GM12872 (cell line): ENCODE measurements at regions not wholly inside any gene's neighbourhood (a gene's known extent, or its start where the extent isn't known, plus 50 kb on each side); places are given as distances from the start of the nearest gene placed in this dataset.

Source experiments
- CTCF ChIP-seq: IDR thresholded peaks from 3 replicates; pipeline ENCODE4 v1.5.1; 2011; ENCODE audit warnings: low read depth, mild to moderate bottlenecking, low read length, moderate library complexity; ENCODE audit not compliant: insufficient read depth

- TF ChIP-seq CTCF = no peak
Measured at GRCh38 chr2:52429740-52430139, 1337.9 kb upstream of the CHAC2 start.

GRCh38 chr2:52429171-52429570, 1338.4 kb upstream of the CHAC2 start:
- TF ChIP-seq CTCF = no peak

- TF ChIP-seq CTCF = no peak
Measured at GRCh38 chr2:52428224-52428623, 1339.4 kb upstream of the CHAC2 start.

- TF ChIP-seq CTCF = no peak
Measured at GRCh38 chr2:52423655-52424054, 1343.9 kb upstream of the CHAC2 start.

- TF ChIP-seq CTCF = no peak
Measured at GRCh38 chr2:52423111-52423510, 1344.5 kb upstream of the CHAC2 start.

GRCh38 chr2:52416340-52416739, 1351.3 kb upstream of the CHAC2 start:
- TF ChIP-seq CTCF = no peak

- no peak for TF ChIP-seq CTCF
Measured at GRCh38 chr2:52414561-52415295, 1352.9 kb upstream of the CHAC2 start.
